ENCODE measurements at regions not wholly inside any gene's neighbourhood (a gene's known extent, or its start where the extent isn't known, plus 50 kb on each side); places are given as distances from the start of the nearest gene placed in this dataset.

- TF ChIP-seq CTCF (conservative IDR thresholded peaks at IDR 0.05; ENCODE audit: low read depth, low read length) (no peak), EZH2 (IDR thresholded peaks at IDR 0.05; ENCODE audit: borderline replicate concordance, low read depth, low read length, poor library complexity, severe bottlenecking) (no peak)
Measured at GRCh38 chr7:48703466-48703865, 220.9 kb upstream of the CDC14C start.
